MM.1S (cell line): ENCODE measurements at regions not wholly inside any gene's neighbourhood (a gene's known extent, or its start where the extent isn't known, plus 50 kb on each side); places are given as distances from the start of the nearest gene placed in this dataset.

Experiments used
- DNase-seq: peaks from one replicate; pipeline ENCODE4 v3.0.0-alpha.2; 2015
- H2AFZ ChIP-seq: fragments of 300-600 bp; sonication (generic); 2 replicates; pipeline ENCODE4 v1.6.0; 2016; ENCODE audit warnings: antibody characterized with exemption, low read length
- H3F3A ChIP-seq: fragments of 300-600 bp; sonication (generic); 2 replicates; pipeline ENCODE4 v1.6.1; 2016; ENCODE audit warnings: mild to moderate bottlenecking, antibody characterized with exemption, low read length, moderate library complexity, mixed read lengths; ENCODE audit not compliant: insufficient read depth
- H3K27ac ChIP-seq: fragments of 300-600 bp; sonication (generic); 2 replicates; pipeline ENCODE4 v1.5.1; 2016; ENCODE audit warnings: mild to moderate bottlenecking, low read length
- H3K27me3 ChIP-seq: fragments of 300-600 bp; sonication (generic); replicated peaks from 2 replicates; pipeline ENCODE4 v1.6.0; 2016; ENCODE audit warnings: low read length; ENCODE audit not compliant: insufficient read depth
- H3K36me3 ChIP-seq: fragments of 300-600 bp; sonication (generic); replicated peaks from 2 replicates; pipeline ENCODE4 v1.6.1; 2016; ENCODE audit warnings: mild to moderate bottlenecking, low read length, mixed read lengths; ENCODE audit not compliant: insufficient read depth
- H3K4me1 ChIP-seq: fragments of 300-600 bp; sonication (generic); 2 replicates; pipeline ENCODE4 v1.6.1; 2016; ENCODE audit warnings: low read length, mixed read lengths
- H3K4me2 ChIP-seq: fragments of 300-600 bp; sonication (generic); 2 replicates; pipeline ENCODE4 v1.6.0; 2016; ENCODE audit warnings: low read depth, low read length
- H3K4me3 ChIP-seq: fragments of 300-600 bp; sonication (generic); 2 replicates; pipeline ENCODE4 v1.5.1; 2016; ENCODE audit warnings: low read length, mixed read lengths
- H3K79me2 ChIP-seq: fragments of 300-600 bp; sonication (generic); 2 replicates; pipeline ENCODE4 v1.6.1; 2016; ENCODE audit warnings: mixed run types, low read length, mixed read lengths
- H3K9ac ChIP-seq: fragments of 300-600 bp; sonication (generic); 2 replicates; pipeline ENCODE4 v1.6.1; 2016; ENCODE audit warnings: low read length, mixed read lengths
- H3K9me2 ChIP-seq: fragments of 300-600 bp; sonication (generic); replicated peaks from 2 replicates; pipeline ENCODE4 v1.6.1; 2016; ENCODE audit warnings: mild to moderate bottlenecking, low read length, mixed read lengths; ENCODE audit not compliant: insufficient read depth
- H3K9me3 ChIP-seq: fragments of 300-600 bp; sonication (generic); replicated peaks from 2 replicates; pipeline ENCODE4 v1.6.1; 2016; ENCODE audit warnings: mild to moderate bottlenecking, low read length, mixed read lengths; ENCODE audit not compliant: insufficient read depth
- H4K20me1 ChIP-seq: fragments of 300-600 bp; sonication (generic); 2 replicates; pipeline ENCODE4 v1.6.1; 2016; ENCODE audit warnings: mild to moderate bottlenecking, low read length, moderate library complexity, mixed read lengths; ENCODE audit not compliant: insufficient read depth
- CTCF ChIP-seq: fragments of 300-600 bp; sonication (generic); IDR thresholded peaks from 2 replicates; pipeline ENCODE4 v1.5.1; 2016; ENCODE audit warnings: antibody characterized with exemption, low read length, mixed read lengths
- EZH2 ChIP-seq: fragments of 300-600 bp; sonication (generic); optimal IDR thresholded peaks from 2 replicates; pipeline ENCODE3; 2017; ENCODE audit warnings: low read depth, mild to moderate bottlenecking, antibody characterized with exemption, low read length, mixed read lengths
- EZH2phosphoT487 ChIP-seq: fragments of 300-600 bp; sonication (generic); IDR thresholded peaks from 2 replicates; pipeline ENCODE4 v1.6.1; 2018; ENCODE audit warnings: antibody characterized with exemption, low read length

- Histone ChIP-seq H3K36me3 (no peaks in the 10 kb centered on the region), H3K9ac (no peak overlapping the region), H3K4me1 (no peaks in the 10 kb centered on the region), H3K27me3 (no peaks in the 10 kb centered on the region), H3K4me2 (no peak overlapping the region), H3F3A (no peaks in the 10 kb centered on the region), H3K79me2 (no peaks in the 10 kb centered on the region), H3K27ac (no peak overlapping the region), H4K20me1 (no peaks in the 10 kb centered on the region), H3K4me3 (no peak overlapping the region), H2AFZ (no peak overlapping the region), H3K9me2 (no peaks in the 10 kb centered on the region), H3K9me3 (no peaks in the 10 kb centered on the region)
- TF ChIP-seq CTCF (no peak), EZH2phosphoT487 (no peak), EZH2 (no peak)
- no peak for DNase-seq
Observed at GRCh38 chr4:4960574-4960973, 58.7 kb downstream of the CYTL1 start.

GRCh38 chr4:4961936-4962335, 57.3 kb downstream of the CYTL1 start:
- no peaks in the 10 kb centered on the region for H3K4me1 ChIP-seq
- no peak for DNase-seq
- no peaks in the 10 kb centered on the region for H3K36me3 ChIP-seq
- TF ChIP-seq CTCF (no peak), EZH2 (no peak), EZH2phosphoT487 (no peak)
- H3K27ac ChIP-seq = no peak overlapping the region
- H3K9ac ChIP-seq = no peak overlapping the region
- no peaks in the 10 kb centered on the region for H3K9me3 ChIP-seq
- no peaks in the 10 kb centered on the region for H3F3A ChIP-seq
- no peak overlapping the region for H3K4me3 ChIP-seq
- no peaks in the 10 kb centered on the region for H3K9me2 ChIP-seq
- H2AFZ ChIP-seq = no peak overlapping the region
- H3K27me3 ChIP-seq = no peaks in the 10 kb centered on the region
- no peak overlapping the region for H3K4me2 ChIP-seq
- no peaks in the 10 kb centered on the region for H3K79me2 ChIP-seq
- H4K20me1 ChIP-seq = no peaks in the 10 kb centered on the region

GRCh38 chr4:4962928-4963327, 56.3 kb downstream of the CYTL1 start:
- Histone ChIP-seq H3K9ac (no peak overlapping the region), H3K4me1 (no peaks in the 10 kb centered on the region), H3K4me3 (no peak overlapping the region), H3K27ac (no peak overlapping the region), H3K27me3 (no peaks in the 10 kb centered on the region), H3F3A (no peaks in the 10 kb centered on the region), H3K9me2 (no peaks in the 10 kb centered on the region), H2AFZ (no peak overlapping the region), H4K20me1 (no peaks in the 10 kb centered on the region), H3K9me3 (no peaks in the 10 kb centered on the region), H3K79me2 (no peaks in the 10 kb centered on the region), H3K36me3 (no peaks in the 10 kb centered on the region), H3K4me2 (no peak overlapping the region)
- TF ChIP-seq CTCF (no peak), EZH2 (no peak), EZH2phosphoT487 (no peak)
- DNase-seq = no peak
